Dedifferentiated amniotic fluid mesenchymal stem cell (primary cell): ENCODE measurements at regions not wholly inside any gene's neighbourhood (a gene's known extent, or its start where the extent isn't known, plus 50 kb on each side); places are given as distances from the start of the nearest gene placed in this dataset.
"Not testable (repeated sequence)": the region's sequence is repeated elsewhere in the genome, so short reads cannot be mapped to it uniquely, and the experiment has no call there.

Experiments
- DNase-seq: peaks from one replicate; pipeline ENCODE4 v3.0.0-alpha.2; 2016; ENCODE audit errors: extremely low spot score

GRCh38 chr9:117649126-117649525, 55.1 kb upstream of the TLR4 start:
- DNase-seq: no peak

- DNase-seq: no peak
Measured at GRCh38 chr9:117644932-117645636, 59.1 kb upstream of the TLR4 start.

GRCh38 chr9:117644133-117644931, 59.9 kb upstream of the TLR4 start:
- peak; percentile 63 for DNase-seq

- DNase-seq: no peak
Measured at GRCh38 chr9:117643288-117643654, 60.9 kb upstream of the TLR4 start.

DNA sequence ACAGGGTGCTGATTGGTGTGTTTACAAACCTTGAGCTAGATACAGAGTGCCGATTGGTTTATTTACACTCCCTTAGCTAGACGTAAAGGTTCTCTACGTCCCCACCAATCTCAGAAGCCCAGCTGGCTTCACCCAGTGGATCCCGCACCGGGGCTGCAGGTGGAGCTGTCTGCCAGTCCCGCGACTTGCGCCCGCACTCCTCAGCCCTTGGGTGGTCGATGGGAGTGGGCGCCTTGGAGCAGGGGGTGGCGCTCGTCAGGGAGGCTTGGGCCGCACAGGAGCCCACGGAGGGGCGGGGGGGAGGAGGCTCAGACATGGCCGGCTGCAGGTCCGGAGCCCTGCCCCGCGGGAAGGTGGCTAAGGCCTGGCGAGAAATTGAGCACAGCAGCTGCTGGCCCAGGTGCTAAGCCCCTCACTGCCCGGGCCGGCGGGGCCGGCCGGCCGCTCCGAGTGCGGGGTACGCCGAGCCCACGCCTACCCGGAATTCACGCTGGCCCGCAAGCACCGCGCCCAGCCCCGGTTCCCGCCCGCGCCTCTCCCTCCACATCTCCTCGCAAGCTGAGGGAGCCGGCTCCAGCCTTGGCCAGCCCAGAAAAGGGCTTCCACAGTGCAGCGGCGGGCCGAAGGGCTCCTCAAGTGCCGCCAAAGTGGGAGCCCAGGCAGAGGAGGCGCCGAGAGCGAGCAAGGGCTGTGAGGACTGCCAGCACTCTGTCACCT, 61.5 kb upstream of the TLR4 start:
- DNase-seq: not testable (repeated sequence)

DNA sequence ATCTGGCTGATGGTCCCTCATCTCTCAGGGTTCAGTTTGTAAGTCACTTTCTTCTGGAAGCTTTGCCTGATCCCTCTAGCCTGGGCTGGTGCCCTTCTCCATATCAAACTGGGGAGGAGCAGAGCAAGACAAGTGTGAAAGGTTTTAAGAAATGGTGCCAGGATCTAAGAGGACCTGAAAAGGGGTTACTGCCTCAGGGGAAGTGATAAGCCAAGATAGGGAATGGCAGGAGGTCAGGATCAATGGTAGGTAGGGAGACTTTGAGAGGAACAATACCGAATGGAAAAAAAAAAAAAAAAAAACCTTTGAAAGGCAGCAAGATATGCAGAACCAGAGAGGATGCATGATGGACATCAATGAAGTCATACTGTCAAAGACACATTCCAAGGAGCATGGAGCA, 67.5 kb upstream of the TLR4 start:
- DNase-seq: no peak

DNA sequence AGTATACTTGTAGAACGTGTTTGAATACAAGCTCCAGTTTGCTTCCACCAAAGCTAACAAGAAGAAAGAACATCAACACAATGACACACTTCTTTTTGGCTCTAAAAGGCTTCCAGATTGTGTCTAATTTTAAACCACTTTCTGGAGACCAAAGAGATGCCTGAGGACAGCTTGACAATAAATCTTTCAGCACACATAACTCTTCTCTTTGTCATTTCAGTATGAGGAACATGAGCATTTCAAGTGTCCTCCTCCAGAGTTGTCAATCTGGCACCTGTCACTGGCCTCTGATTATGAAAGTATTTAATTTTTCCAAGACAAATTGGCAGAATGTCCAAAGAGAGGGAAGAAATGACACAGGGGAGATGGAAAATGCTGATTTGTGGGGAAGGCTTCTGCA, 79.0 kb upstream of the TLR4 start:
- DNase-seq: no peak

GRCh38 chr9:117624106-117624505, 80.1 kb upstream of the TLR4 start:
- no peak for DNase-seq

- no peak for DNase-seq
Measured at GRCh38 chr9:117622347-117622746, 81.9 kb upstream of the TLR4 start.

GRCh38 chr9:117616431-117616831, 87.8 kb upstream of the TLR4 start:
- no peak for DNase-seq

- no peak for DNase-seq
Measured at GRCh38 chr9:117612317-117612716, 91.9 kb upstream of the TLR4 start.

DNA sequence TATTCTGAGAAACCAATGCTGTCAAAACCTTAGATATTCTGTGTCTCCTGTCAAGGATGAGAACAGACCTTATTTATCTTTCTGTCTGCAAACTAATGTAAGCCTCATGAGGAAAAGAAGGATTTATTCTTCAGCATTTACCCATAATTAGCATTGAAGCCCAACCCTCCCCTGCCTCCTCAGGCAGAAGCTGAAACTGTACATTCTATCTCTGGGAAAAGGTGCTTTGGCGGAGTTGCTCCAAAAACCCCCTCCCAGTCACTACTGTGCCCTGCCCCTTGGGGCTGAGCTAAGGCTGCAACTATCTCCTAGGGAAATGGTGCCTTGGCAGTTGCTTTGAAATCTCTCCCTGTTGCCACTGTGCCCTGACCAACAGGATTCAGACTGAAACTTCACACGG, 106.2 kb upstream of the TLR4 start:
- DNase-seq: no peak

DNA sequence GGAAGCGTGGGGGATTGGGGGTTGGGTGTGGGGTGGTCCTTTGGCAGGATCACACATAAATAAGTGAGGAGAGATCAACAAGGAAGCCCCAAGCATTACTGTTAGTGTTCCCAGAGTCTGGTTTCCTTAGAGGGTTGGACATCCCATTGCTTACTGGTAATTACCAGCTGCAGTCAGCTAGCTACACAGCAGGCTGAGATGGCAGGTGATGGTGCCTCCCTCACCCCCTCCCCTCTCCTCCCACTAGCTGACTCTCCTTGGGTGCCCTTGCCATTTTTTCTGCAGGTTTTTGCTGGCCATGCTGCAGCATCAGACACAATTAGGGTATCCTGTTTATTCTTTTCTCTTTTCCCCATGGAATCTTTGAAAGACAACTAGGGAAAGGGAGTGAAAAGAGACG, 107.5 kb upstream of the TLR4 start:
- DNase-seq: no peak

GRCh38 chr9:117595650-117596049, 108.6 kb upstream of the TLR4 start:
- no peak for DNase-seq

GRCh38 chr9:117587263-117587662, 116.9 kb upstream of the TLR4 start:
- DNase-seq: no peak

- no peak for DNase-seq
Measured at GRCh38 chr9:117574099-117574498, 130.1 kb upstream of the TLR4 start.

- no peak for DNase-seq
Measured at GRCh38 chr9:117564839-117565238, 139.4 kb upstream of the TLR4 start.

- no peak for DNase-seq
Measured at GRCh38 chr9:117561761-117562160, 142.4 kb upstream of the TLR4 start.

GRCh38 chr9:117555964-117556629, 141.2 kb upstream of the ASTN2 start:
- DNase-seq: no peak

DNA sequence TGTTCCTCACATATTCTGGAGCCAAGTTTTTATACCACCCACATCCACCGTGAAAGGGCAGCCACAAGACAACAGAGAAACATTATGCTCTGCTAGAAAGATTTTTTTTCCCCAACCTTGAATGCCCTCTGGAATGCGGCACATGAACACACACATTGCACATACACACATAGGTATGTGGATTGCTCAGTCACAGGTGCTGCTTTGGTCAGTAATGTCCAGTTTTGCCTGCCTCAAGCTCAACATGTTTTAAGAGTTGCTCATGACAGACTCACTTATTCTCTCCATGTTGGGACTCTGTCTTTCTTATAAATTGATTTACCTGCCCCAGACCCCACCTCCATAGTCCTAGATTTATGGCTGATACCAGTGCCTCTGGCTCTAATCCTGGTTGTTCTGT, 138.0 kb upstream of the ASTN2 start:
- no peak for DNase-seq

DNA sequence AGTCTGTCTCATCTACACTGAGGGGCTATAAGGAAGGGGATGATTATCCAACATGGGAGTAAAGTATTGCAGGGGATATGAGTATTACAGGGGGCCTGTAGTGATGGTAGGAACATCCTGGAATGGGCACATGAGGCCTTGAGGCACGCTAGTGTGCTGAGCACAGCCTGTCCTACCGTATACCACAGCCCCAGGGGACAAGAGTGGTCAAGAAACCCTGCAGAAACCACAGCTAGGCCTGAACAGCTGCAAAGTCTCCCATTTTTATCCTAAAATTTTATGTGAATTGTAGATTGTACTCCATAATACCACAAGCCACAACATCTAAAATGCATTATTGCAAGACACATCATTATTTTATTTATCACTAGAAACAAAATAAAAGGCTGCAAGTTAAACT, 136.3 kb upstream of the ASTN2 start:
- no peak for DNase-seq

DNA sequence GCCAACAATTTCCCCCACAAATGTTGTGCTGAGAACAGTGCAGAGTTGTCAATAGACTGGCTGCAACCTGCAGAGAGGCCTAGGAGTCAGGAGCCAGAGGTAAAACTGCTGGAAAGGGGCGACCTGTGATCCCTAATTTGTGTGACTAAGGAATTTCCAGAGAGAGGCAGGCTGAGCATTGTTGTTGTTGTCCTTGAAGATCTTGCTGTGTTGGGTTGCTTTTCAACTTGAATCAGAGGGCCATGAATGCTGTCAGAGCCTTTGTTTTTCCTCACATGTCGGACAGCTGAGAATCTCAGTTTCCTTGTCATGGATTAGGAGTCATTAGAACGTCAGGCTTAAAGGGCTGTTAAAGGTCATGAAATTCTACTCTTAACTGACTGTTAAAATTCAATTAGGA, 134.6 kb upstream of the ASTN2 start:
- DNase-seq: no peak
